HepG2 (cell line): ENCODE measurements at regions not wholly inside any gene's neighbourhood (a gene's known extent, or its start where the extent isn't known, plus 50 kb on each side); places are given as distances from the start of the nearest gene placed in this dataset.

Experiments used
- CREM ChIP-seq, 2 experiments: sonication (generic) in 1 of 2; formaldehyde crosslinking in 1 of 2; IDR thresholded peaks; 2 replicates each; pipeline versions ENCODE4 v1.4.0 to v1.6.1; 2016 to 2020; ENCODE audit warnings: antibody characterized with exemption in 1 of 2, mild to moderate bottlenecking in 1 of 2, missing genetic modification reagents in 1 of 2
- CTCF ChIP-seq: sonication (generic); formaldehyde crosslinking; IDR thresholded peaks from 2 replicates; pipeline ENCODE4 v1.5.0; 2020; ENCODE audit warnings: mild to moderate bottlenecking, missing genetic modification reagents, moderate library complexity
- PHF8 ChIP-seq: sonication (generic); formaldehyde crosslinking; IDR thresholded peaks from 2 replicates; pipeline ENCODE4 v1.5.0; 2020; ENCODE audit warnings: missing genetic modification reagents
- POLR2AphosphoS5 ChIP-seq: IDR thresholded peaks from 2 replicates; pipeline ENCODE4 v1.6.1; 2012; ENCODE audit warnings: low read depth, low read length
- RFX5 ChIP-seq: IDR thresholded peaks from 2 replicates; pipeline ENCODE4 v1.6.1; 2011; ENCODE audit warnings: low read depth, low read length, improper control_type of control experiment
- RFXAP ChIP-seq: sonication (generic); formaldehyde crosslinking; IDR thresholded peaks from 2 replicates; pipeline ENCODE4 v1.4.0; 2020; ENCODE audit warnings: missing genetic modification reagents, borderline replicate concordance
- RNF2 ChIP-seq: fragments of 450-650 bp; conservative IDR thresholded peaks from 2 replicates; pipeline ENCODE4 v1.6.1; 2016; ENCODE audit warnings: low read depth
- SCMH1 ChIP-seq: sonication (generic); formaldehyde crosslinking; IDR thresholded peaks from 2 replicates; pipeline ENCODE4 v1.9.0; 2021; ENCODE audit warnings: missing genetic modification reagents, mild to moderate bottlenecking, borderline replicate concordance
- TCF12 ChIP-seq, 2 experiments: fragments of 450-650 bp in 1 of 2; sonication (generic) in 1 of 2; formaldehyde crosslinking in 1 of 2; IDR thresholded peaks; 2 replicates each; pipeline versions ENCODE4 v1.6.1 to v1.8.0; 2017 to 2022; ENCODE audit warnings: antibody characterized with exemption in 1 of 2, mild to moderate bottlenecking in 1 of 2, missing genetic modification reagents in 1 of 2, moderate library complexity in 1 of 2
- USF2 ChIP-seq, 2 experiments: sonication (generic) in 1 of 2; formaldehyde crosslinking in 1 of 2; IDR thresholded peaks; 2 replicates each; pipeline versions ENCODE4 v1.5.1 to v1.6.1; 2011 to 2020; ENCODE audit warnings: borderline replicate concordance in 1 of 2, low read depth in 1 of 2, low read length in 1 of 2, mild to moderate bottlenecking in 1 of 2, missing genetic modification reagents in 1 of 2, moderate library complexity in 1 of 2
- YY1 ChIP-seq: IDR thresholded peaks from 2 replicates; pipeline ENCODE4 v1.6.1; 2011; ENCODE audit warnings: low read length, low read depth, moderate library complexity, mild to moderate bottlenecking; ENCODE audit not compliant: insufficient read depth, insufficient replicate concordance
- ZNF326 ChIP-seq: sonication (generic); formaldehyde crosslinking; IDR thresholded peaks from 2 replicates; pipeline ENCODE4 v1.4.0; 2020; ENCODE audit warnings: missing genetic modification reagents, borderline replicate concordance
- ZSCAN29 ChIP-seq: sonication (generic); formaldehyde crosslinking; conservative IDR thresholded peaks from 2 replicates; pipeline ENCODE4 v1.4.0; 2020; ENCODE audit warnings: mild to moderate bottlenecking, missing genetic modification reagents

GRCh38 chr18:76233876-76234675, 261.0 kb downstream of the ZNF516 start:
- TF ChIP-seq SCMH1 (CRISPR knock-in tag) (no peak), YY1 (no peak), CREM (IDR thresholded peaks at IDR 0.05) (no peak), CREM (CRISPR knock-in tag; IDR thresholded peaks at IDR 0.05) (no peak), RFXAP (CRISPR knock-in tag) (no peak), TCF12 (IDR thresholded peaks at IDR 0.05) (no peak), TCF12 (CRISPR knock-in tag; IDR thresholded peaks at IDR 0.05) (no peak), PHF8 (CRISPR knock-in tag) (no peak), POLR2AphosphoS5 (no peak), ZSCAN29 (CRISPR knock-in tag) (no peak), RNF2 (no peak), RFX5 (no peak), ZNF326 (CRISPR knock-in tag) (no peak), CTCF (CRISPR knock-in tag) (no peak), USF2 (IDR thresholded peaks at IDR 0.05; ENCODE audit: low read depth, low read length) (no peak), USF2 (CRISPR knock-in tag; IDR thresholded peaks at IDR 0.05; ENCODE audit: borderline replicate concordance) (no peak)
